ENCODE measurements at regions not wholly inside any gene's neighbourhood (a gene's known extent, or its start where the extent isn't known, plus 50 kb on each side); places are given as distances from the start of the nearest gene placed in this dataset.
"Not testable (repeated sequence)": the region's sequence is repeated elsewhere in the genome, so short reads cannot be mapped to it uniquely, and the experiment has no call there.

- H4K20me1 ChIP-seq (ENCODE audit: control insufficient read depth, insufficient read depth, insufficient read length); H2BK15ac ChIP-seq (ENCODE audit: low read depth, low read length); H2AFZ ChIP-seq (ENCODE audit: low read length); H3K23me2 ChIP-seq (ENCODE audit: insufficient read length, low read depth, low read length, poor library complexity, severe bottlenecking); H4K8ac ChIP-seq (replicated peaks; ENCODE audit: insufficient read length, low read depth, low read length); H3K23ac ChIP-seq (ENCODE audit: insufficient read length, low read depth, low read length); H3K27ac ChIP-seq (ENCODE audit: insufficient read length, low read depth, low read length); H2BK12ac ChIP-seq (ENCODE audit: insufficient read length, low read depth, low read length); H4K91ac ChIP-seq (ENCODE audit: insufficient read length, low read depth, low read length); H3K18ac ChIP-seq (ENCODE audit: insufficient read length, low read depth, low read length); H3K4ac ChIP-seq (ENCODE audit: low read depth, low read length); H3K27ac Mint-ChIP-seq; H2BK5ac ChIP-seq (ENCODE audit: insufficient read length, low read length); H3K56ac ChIP-seq (ENCODE audit: insufficient read length, low read depth, low read length); H3K79me2 ChIP-seq (ENCODE audit: insufficient read depth, low read length); H3K27me3 ChIP-seq (ENCODE audit: insufficient read depth, low read length); H3K9ac ChIP-seq (ENCODE audit: extremely low read depth, insufficient read length, low read length); H3T11ph ChIP-seq (ENCODE audit: low read length); H3K4me1 ChIP-seq (ENCODE audit: insufficient read depth, low read length); H3K4me2 ChIP-seq (ENCODE audit: insufficient read depth, insufficient read length, low read length); H3K9me3 ChIP-seq (ENCODE audit: control insufficient read depth, low read depth, low read length); H2AK5ac ChIP-seq (ENCODE audit: insufficient read length, low read length); H3K79me1 ChIP-seq (ENCODE audit: insufficient read depth, low read depth, low read length, poor library complexity, severe bottlenecking); H2BK120ac ChIP-seq (ENCODE audit: low read depth, low read length, poor library complexity, severe bottlenecking); H3K27me3 Mint-ChIP-seq (ENCODE audit: low read depth); DNase-seq; H2BK20ac ChIP-seq (ENCODE audit: low read depth, low read length, poor library complexity, severe bottlenecking); H3K4me3 Mint-ChIP-seq; H3K4me1 Mint-ChIP-seq; H4K5ac ChIP-seq (ENCODE audit: insufficient read length, low read depth, low read length); H3K14ac ChIP-seq (ENCODE audit: insufficient read depth, low read length): not testable (repeated sequence)
- peaks cover 10 to 24% (median 14%) of the 10 kb centered on the region in 3 experiments; a peak in 6 of 7 replicates for H3K36me3 Mint-ChIP-seq (ENCODE audit: insufficient read depth in 1 of 3, low read depth in 3 of 3)
- H3K9me3 Mint-ChIP-seq: peaks cover 34 to 55% of the 10 kb centered on the region in 2 experiments
- no CpG with 5 or more reads among the region's 3 CpGs for WGBS (ENCODE audit: extremely low coverage, insufficient read length, low lambda C conversion rate)
Observed at GRCh38 chr5:42864749-42865148, 53.1 kb upstream of the SELENOP start.

Data from H9 (cell line).